ENCODE measurements at regions not wholly inside any gene's neighbourhood (a gene's known extent, or its start where the extent isn't known, plus 50 kb on each side); places are given as distances from the start of the nearest gene placed in this dataset.

DNA sequence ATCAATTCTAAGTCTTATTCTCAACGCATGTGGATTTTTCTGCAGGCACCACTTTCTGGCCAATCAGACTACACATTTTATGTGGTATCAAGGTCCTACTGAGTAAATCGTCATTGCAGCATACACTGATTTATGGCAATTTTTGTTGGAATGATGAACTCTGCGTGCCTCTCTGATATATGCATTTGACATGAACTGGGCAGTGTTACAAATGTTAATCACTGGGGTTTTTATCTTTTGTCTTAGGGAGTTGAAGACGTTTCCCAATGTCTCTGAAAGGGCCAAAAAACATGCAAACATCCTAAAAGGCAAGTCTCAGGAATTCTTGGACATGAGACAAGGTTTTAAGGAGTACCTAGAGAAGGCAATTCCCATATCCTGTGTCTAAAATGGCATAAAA lies 809.5 kb upstream of the CELF2 start:
- no peak overlapping the region for H3K4me3 ChIP-seq (replicated peaks; ENCODE audit: low read depth, low read length)
- TF ChIP-seq, protein P1, sequence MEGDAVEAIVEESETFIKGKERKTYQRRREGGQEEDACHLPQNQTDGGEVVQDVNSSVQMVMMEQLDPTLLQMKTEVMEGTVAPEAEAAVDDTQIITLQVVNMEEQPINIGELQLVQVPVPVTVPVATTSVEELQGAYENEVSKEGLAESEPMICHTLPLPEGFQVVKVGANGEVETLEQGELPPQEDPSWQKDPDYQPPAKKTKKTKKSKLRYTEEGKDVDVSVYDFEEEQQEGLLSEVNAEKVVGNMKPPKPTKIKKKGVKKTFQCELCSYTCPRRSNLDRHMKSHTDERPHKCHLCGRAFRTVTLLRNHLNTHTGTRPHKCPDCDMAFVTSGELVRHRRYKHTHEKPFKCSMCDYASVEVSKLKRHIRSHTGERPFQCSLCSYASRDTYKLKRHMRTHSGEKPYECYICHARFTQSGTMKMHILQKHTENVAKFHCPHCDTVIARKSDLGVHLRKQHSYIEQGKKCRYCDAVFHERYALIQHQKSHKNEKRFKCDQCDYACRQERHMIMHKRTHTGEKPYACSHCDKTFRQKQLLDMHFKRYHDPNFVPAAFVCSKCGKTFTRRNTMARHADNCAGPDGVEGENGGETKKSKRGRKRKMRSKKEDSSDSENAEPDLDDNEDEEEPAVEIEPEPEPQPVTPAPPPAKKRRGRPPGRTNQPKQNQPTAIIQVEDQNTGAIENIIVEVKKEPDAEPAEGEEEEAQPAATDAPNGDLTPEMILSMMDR (IDR thresholded peaks at IDR 0.05; ENCODE audit: low read depth, low read length, missing control alignments) = no peak
- no peak for DNase-seq (ENCODE audit: extremely low read depth, low read depth)

DNA sequence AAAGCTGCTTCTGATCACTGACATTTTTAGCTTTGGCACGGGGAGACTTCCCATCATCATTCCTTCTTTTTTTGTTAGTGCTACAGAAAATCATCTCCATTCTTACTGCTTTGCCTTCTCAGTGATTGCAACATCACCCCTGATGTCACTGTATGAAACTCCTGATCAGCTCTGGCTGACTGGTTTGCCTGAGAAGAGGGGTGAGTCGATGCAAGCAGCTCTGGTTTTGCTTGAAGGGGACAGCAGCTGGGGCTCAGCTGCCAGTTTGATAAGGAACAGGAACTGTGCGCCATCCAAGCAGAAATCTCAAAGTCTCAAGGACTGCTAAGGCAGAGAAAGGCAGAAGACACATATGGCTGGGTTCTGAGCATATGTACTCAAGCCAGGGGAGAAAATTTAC lies 808.5 kb upstream of the CELF2 start:
- H3K4me3 ChIP-seq (replicated peaks; ENCODE audit: low read depth, low read length) = no peak overlapping the region
- TF ChIP-seq, protein P1 (IDR thresholded peaks at IDR 0.05; ENCODE audit: low read depth, low read length, missing control alignments) = no peak
- DNase-seq (ENCODE audit: extremely low read depth, low read depth) = no peak

DNA sequence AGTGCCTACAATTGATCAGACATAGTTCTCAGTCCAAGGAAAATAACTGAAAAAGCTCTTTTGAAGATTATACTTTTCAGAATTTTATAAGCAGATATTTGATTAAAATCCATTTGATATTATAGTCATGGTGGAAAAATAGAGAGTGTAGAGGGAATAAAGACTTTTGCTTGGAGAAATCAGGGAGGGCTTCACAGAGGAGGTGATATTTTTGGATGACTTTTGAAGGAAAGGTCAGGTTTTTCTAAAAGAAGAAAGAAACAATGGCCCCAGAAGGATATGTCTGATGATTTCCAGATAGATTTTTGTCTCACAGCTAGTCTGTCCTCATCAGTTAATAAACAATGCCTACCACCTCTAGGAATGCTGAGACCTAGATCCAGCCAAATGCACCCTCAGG lies 806.3 kb upstream of the CELF2 start:
- H3K4me3 ChIP-seq (replicated peaks; ENCODE audit: low read depth, low read length) = no peak overlapping the region
- DNase-seq (ENCODE audit: extremely low read depth, low read depth) = no peak
- TF ChIP-seq, protein P1 (IDR thresholded peaks at IDR 0.05; ENCODE audit: low read depth, low read length, missing control alignments) = no peak

DNA sequence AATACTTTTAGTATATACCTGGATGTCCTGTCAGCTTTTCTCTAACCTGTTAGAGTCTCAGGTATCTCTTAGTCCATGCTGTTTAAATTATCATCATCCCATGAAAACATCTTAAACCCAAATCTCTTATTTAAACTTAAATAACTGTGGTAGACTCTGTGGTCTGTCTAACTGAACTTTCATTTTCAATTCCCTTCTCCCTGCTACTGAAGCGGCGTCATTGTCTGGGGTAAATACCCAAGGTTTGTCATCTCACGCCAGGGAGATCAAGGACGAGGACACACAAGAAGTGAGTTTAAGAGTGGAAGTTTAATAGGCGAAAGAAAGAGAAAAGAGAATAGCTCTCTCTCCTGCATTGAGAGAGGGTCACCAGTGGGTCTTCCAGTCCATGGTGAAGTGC lies 804.4 kb upstream of the CELF2 start:
- H3K4me3 ChIP-seq (replicated peaks; ENCODE audit: low read depth, low read length) = no peak overlapping the region
- DNase-seq (ENCODE audit: extremely low read depth, low read depth) = no peak
- TF ChIP-seq, protein P1 (IDR thresholded peaks at IDR 0.05; ENCODE audit: low read depth, low read length, missing control alignments) = no peak

DNA sequence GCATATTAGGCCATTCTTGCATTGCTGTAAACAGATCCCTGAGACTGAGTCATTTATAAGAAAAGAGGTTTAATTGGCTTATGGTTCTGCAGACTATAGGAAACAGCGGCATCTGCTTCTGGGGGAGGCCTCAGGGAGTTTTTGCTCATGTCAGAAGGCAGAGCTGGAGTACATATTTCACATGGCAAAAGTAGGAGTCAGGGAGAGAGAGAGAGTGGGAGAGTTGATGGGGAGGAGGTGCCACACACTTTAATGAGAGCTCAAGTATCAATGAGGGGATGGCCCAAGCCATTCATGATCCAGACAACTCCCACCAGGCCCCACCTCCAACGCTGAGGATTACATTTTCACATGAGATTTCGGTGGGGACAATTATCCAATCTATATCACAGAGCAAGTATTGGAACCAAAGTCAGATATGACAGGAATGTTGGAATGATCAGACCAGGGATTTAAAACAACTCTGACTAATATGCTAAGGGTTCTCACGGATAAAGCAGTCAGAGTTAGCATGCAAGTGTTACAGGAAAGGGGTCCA lies 795.3 kb upstream of the CELF2 start:
- no peak for DNase-seq (ENCODE audit: extremely low read depth, low read depth)
- no peak overlapping the region for H3K4me3 ChIP-seq (replicated peaks; ENCODE audit: low read depth, low read length)
- TF ChIP-seq, protein P1 (IDR thresholded peaks at IDR 0.05; ENCODE audit: low read depth, low read length, missing control alignments) = no peak

DNA sequence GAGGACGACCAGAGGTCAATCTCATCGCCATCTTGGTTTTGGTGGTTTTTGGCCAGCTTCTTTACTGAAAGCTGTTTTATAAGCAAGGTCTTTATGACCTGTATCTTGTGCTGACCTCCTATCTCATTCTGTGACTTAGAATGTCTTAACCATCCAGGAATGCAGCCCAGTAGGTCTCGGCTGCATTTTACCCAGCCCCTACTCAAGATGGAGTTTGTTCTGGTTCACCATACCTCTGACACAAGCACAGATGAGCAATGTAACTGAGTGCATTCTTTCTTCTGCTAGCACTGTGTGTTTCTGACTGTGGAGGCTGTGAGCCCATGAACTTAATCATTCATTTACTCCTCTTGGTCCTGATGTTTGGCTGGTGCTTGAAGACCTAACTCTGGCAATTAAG lies 794.5 kb upstream of the CELF2 start:
- no peak overlapping the region for H3K4me3 ChIP-seq (replicated peaks; ENCODE audit: low read depth, low read length)
- DNase-seq (ENCODE audit: extremely low read depth, low read depth) = no peak
- TF ChIP-seq, protein P1 (IDR thresholded peaks at IDR 0.05; ENCODE audit: low read depth, low read length, missing control alignments) = no peak

DNA sequence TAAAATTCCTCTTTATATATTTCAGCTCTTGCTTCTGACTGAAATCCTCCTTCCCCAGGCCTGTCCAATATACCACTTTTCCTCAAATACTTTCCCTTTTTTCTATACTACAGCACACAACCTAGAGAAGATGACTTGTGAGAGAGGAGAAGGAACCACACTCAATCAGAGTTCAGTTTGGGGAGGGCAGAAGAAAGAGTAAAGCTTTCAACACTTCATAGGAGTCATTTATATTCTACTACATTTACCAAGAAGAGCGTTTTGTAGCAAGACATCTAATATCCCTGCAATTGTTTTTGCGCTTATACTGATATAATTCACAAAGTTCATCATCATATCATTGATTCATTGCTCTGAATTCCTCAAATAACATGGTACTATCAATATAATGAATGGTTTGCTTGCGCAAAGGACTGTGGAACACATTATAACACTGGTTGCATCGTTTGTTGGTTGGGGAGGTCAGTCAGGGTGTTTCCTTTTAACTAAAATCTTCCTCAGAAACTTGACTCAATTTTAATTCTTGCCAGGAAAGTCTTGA lies 792.5 kb upstream of the CELF2 start:
- TF ChIP-seq, protein P1 (IDR thresholded peaks at IDR 0.05; ENCODE audit: low read depth, low read length, missing control alignments) = no peak
- H3K4me3 ChIP-seq (replicated peaks; ENCODE audit: low read depth, low read length) = no peak overlapping the region
- no peak for DNase-seq (ENCODE audit: extremely low read depth, low read depth)
